ENCODE measurements at regions not wholly inside any gene's neighbourhood (a gene's known extent, or its start where the extent isn't known, plus 50 kb on each side); places are given as distances from the start of the nearest gene placed in this dataset.

DNA sequence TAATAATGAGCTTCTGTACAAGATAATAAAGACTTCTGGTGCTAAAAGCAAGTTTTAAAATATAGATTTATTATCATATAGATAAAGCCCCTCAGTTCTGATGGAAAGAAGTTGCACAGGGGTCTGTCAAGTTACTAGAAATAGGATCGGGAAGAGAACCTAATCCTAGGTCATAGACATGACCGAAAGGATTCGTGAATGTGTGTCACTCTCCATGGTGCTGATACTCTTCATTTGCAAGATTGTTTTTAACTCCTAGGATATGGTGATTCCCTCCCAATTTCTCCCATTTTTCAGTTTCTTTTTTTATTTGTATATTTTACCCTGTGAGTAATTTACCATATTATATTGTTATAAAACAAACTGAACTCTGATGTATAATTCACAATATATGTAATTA lies 58.9 kb upstream of the CTNNA2 start:
- DNase-seq (ENCODE audit: low spot score): no peak
- intact Hi-C loops (cut with DNase I): no loop called here

DNA sequence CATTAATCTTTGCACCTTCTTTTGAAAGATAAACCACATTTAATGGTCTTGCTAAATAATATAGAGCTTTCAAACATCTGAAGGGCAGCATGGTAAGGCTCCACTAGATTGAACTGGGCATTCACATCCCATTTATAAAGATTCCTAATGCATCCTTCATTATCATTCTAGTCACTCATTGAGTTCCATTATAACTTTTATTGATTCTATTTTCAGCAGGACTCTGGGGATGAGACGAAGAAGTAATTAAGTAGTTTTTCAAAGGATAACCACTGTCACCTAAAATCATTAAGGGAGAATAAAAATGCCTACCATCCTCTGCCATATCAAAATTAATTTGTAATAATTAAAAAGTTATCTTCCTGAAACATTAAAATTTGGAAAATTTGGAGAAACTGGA lies 60.2 kb upstream of the CTNNA2 start:
- no peak for DNase-seq (ENCODE audit: low spot score)
- intact Hi-C loops (cut with DNase I): no loop called here

DNA sequence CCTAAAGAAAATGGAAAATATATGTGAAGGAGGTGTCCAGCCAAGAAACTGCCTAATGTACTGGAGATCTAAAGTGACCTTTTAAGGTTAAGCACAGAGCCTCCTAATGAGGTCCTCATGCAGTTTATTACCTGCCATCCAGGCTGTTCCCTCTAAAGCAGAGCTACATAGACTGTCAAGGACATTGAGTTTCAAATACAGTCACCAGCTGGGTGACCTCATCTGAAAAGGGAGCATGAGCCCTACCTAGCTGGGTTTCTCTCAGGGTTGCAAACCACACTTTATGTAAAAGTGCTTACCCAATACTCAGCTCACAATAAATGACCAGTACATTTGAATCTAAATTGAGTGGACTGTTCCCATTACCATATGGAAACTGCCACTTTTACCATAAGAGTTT lies 65.4 kb upstream of the CTNNA2 start:
- intact Hi-C loops (cut with DNase I): no loop called here
- DNase-seq (ENCODE audit: low spot score): no peak

DNA sequence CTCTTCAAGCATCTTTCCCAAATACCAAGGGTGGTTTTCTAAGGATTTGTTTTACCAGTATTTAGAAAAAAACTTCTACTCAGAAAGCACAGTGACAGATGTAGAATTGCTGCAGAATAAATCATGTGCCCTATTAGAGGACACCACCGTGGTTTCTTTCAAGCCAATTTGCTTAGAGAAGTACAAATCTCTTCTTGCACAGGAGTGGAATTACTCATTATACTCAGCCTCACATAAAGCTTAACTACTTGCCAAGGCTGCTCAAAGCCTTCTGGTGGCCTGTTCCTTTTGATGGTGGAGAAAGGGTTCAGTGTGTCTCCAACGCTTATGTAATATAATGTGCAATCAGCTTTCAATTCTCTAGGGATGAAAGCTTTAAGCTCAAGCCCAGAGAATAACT lies 66.5 kb upstream of the CTNNA2 start:
- no peak for DNase-seq (ENCODE audit: low spot score)
- intact Hi-C loops (cut with DNase I): no loop called here

DNA sequence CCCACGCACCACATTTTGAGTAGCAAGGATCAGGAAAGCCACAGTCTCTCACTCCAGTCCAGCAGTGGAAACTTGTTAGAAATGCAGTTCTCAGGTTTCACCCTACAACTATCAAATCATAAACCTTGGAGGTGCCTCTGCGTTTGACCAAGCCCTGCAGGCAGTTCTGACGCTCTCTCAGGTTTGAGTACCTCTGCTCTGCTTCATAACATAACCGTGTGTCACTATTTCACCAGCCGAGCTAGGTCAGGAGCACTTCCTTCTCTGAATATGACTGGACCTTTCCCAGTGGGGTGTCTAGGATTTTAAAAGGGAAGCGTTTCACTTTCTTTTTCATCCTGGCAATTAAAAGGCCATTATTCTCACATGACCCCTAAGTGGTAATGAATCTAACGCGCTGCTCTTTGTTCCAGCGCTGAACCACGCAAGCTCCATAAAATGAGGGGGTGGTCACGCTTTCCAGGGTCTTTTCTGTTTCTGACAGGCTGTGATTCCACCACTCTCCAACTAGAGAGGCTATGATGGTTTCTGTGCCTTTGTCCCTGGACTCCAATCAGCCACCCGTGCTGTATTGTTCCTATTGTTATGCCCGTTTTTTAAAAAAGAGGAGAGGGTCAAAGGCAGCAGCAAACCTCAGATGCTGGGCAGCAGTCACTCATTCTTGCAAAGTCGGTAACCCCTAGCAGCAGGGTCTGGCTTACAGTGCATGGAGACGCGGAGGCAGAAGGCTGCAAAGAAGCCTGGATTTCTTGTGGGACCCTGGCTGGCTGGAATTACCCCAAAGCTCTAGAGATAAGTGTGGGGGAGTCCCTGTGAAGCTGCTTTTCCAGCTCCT lies 75.2 kb upstream of the CTNNA2 start:
- no peak for DNase-seq (ENCODE audit: low spot score)
- intact Hi-C loops (cut with DNase I): no loop called here

DNA sequence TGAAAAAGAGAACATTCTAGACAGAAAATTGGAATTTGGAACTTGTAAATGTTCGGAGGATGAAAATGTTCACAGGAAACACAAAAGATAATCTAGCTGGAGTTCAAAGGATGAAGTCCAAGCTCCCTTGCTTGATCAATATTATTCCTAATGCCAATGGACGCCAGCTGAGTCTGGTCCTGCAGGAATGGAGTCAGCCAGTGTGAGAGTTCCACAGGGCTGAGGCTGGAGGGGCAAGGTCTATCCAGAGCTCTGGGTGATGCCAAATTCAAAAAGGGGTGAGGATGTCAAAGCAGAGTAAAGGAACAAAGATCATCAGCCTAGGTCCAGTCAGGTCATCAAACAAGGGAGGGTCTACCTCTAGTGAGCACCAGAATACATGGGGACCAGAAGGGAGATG lies 78.5 kb upstream of the CTNNA2 start:
- DNase-seq (ENCODE audit: low spot score): no peak
- intact Hi-C loops (cut with DNase I): no loop called here

DNA sequence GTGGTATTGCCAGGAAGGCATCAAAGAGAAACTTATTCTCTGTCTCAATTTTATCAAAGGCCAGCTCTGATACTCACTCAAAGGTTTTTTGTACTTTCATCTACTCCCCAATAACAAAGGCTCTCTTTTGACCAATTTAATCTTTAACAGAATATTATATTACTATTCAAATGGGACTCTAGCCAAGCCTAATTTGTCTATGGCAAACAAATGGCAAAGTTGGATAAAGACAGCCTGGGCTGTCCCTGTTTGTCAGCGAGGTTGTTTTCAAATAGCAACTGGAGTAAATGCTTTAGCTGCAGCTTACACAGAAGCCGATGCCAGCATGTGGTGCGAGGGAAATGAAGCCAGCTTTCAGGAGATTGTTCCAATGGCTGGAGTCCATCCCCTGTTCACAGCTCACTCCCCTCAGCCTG lies 80.1 kb upstream of the CTNNA2 start:
- no peak for DNase-seq (ENCODE audit: low spot score)
- intact Hi-C loops (cut with DNase I): no loop called here

DNA sequence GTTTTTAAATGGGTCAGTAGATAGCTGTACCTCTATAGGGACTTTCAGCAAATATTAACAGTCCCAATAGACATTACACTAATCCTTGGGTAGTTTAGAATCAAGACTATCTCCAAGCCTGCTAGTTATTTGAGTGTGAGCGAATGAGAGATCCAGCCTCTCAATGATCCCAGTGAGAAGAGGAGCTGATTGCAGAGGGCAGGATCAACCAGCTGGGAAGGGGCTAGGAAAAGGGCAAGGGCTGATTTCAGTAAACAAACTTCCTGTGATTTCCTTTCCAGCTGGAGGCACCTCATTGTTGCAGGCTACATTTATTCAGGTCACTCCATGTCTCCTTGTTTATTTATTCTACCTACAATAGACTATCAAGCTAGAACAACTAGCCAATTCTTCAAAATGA lies 84.1 kb upstream of the CTNNA2 start:
- intact Hi-C loops (cut with DNase I): no loop called here
- no peak for DNase-seq (ENCODE audit: low spot score)

DNA sequence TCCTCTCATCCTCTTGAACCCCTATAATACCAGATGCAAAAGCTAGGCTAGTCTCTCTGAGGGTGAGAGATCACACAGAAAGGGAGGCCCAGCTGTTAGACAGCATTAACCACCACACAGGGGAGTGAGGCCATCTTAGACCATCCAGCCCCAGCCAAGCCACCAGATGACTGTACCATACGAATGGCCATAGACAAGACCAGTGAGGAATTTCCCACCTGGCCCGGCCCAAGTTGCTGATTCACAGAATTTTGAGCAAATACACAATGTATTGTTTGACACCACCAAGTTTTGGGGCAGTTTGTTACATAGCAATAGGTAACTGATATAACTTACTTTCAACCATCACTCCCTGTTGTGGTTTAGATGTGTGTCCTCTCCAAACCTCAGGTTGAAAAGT lies 98.2 kb upstream of the CTNNA2 start:
- intact Hi-C loops (cut with DNase I): no loop called here

DNA sequence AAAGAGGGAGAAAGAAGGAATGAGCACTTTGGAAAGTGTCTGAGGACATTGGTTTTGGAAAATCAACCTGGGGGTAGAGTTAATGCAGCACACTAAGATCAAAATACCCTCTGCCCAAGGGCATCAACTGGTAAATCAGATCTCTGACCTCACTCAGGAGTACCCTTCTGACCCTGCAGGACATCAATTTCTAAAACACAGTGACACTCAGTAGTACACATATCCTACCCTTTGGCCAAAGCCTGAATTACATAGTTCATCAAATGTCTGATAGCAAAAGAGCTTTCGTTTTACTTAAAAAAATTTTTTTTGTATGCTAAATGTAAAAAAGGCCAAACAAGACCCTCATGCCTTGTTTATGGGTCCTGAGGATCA lies 118.4 kb upstream of the CTNNA2 start:
- intact Hi-C loops (cut with DNase I): no loop called here
- DNase-seq (ENCODE audit: low spot score): no peak

More for the DNA sequence above, 98.2 kb upstream of the CTNNA2 start:
- DNase-seq (ENCODE audit: low spot score): peak; percentile 62

DNA sequence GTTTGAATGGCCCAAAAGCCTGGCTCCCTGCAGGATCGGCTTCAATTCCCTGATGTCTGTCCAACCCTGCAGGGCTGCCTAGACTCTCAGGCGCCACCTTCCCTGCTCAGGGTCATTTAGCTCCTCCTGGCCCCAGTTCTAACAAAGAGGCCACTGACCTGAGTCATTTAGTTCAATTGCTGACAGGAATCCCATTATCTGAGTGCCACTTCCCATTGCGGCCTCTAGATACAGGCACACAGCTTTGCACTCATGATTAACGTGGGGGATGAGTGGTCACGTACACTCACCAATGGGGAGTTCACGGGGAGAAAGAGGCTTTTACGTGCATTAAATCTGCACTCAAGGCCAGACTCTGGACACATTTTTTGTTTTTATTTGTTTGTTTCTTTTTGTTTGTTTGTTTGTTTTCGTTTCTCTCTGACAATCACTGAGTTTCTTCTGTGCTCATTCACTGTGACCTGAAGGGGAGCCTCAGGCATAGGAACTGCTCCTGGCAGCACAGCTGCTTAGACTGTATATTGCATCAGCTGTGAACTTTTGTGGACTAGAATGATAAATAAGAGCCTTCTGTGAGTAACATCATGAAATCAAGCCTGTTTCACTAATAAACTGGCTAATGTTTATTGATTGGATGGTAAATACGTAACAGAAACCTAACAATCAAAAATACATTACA lies 118.9 kb upstream of the CTNNA2 start:
- no peak for DNase-seq (ENCODE audit: low spot score)
- intact Hi-C loops (cut with DNase I): no loop called here

DNA sequence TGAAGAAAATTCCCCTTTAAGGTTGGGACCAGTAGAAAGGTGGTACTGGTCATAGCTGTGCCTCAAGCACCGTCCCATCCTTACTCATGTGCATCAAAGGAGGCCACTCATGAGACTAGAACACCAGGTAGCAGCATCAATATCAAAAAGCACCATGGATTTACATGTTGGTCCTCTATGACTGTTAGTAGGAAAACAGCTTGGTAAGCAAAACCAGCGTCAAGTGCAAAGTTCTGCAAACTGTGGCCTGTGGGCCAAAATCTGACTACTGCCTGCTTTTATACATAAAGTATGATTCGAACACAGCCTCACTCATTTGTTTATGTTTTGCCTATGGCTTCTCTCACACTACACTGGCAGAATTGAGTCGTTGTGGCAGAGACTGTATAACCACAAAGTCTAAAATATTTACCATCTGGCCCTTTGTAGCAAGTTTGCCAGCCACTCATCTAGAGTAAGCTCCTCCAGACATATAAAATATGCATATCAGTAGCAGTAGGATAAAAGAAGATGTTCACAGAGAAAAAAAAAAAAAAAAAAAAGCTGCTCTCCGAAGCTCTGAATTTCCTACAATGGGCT lies 119.7 kb upstream of the CTNNA2 start:
- intact Hi-C loops (cut with DNase I): no loop called here
- DNase-seq (ENCODE audit: low spot score): no peak

DNA sequence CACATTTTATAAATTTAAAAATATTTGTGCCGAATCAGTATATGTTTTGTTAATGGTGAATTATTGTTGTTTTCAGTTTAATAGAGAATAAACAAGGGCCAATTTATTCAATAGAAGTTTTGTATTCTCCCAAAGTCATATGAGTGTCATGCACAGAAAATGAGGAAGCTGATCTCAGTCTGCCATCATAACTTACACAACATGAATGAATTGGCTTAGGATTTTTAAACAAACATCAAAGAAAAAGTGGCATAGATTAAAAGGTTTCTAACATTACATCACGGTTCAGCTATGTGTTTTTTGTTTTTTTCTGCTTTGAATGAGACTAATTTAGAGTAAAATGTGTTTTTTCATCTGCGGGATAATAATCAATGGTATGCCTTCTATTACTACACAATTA lies 123.4 kb upstream of the CTNNA2 start:
- intact Hi-C loops (cut with DNase I): no loop called here
- DNase-seq (ENCODE audit: low spot score): no peak

DNA sequence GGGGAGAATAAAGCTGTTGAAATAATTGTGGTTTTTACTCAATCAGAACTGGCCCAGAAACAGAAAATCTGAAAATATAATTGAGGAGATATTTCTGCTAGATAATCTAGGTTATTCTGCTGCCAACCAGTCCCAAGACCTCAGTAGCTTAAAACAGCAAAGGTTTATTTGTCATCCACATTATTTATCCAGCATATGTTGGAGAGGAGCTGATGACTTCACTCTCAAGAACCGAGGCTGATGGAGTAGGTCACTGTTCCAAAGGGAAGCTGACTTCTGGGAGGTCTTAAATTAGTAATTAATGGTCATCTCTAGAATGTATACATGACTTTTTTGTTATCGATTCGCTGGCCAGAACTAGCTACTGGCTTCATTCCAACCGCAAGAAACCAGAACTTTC lies 124.8 kb upstream of the CTNNA2 start:
- intact Hi-C loops (cut with DNase I): no loop called here

DNA sequence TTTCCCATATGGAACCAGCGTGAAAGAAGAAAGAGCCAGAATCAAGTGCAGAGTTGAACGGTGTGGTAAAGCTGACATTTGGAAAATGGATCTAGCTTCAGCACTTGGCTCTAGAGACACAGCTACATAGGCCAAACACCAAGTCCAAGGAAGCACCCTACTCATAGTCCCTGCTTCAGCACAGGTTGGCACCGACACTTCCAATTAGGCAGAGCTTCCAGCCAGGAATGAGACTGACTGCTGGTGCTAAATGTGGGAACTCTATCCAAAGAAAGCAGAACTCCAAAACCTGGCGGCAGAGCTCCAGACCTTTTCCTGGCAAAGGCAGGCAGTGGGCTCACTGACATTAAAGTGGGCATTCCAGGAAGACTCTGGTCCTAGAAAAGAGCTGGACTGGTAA lies 125.4 kb upstream of the CTNNA2 start:
- intact Hi-C loops (cut with DNase I): no loop called here
- no peak for DNase-seq (ENCODE audit: low spot score)

More for the DNA sequence above, 124.8 kb upstream of the CTNNA2 start:
- DNase-seq (ENCODE audit: low spot score): no peak

DNA sequence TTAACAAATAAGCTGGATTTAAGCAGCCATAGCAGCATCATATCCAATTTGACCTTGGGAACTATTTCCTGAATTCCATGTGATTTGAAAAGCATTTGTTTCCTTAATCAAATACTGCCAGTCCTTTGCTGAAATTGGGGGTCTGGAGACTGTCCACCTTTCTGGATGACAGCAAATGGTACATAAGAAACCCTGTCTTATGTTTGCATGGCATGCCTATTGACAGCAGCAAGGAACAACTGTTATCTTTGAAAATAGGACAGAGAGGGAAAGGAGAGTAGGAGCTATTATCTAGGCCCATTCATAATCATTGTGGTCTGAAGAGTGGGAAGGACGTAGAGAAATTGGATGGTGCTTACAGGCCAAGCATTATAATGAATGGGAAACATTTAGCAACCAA lies 129.2 kb upstream of the CTNNA2 start:
- no peak for DNase-seq (ENCODE audit: low spot score)
- intact Hi-C loops (cut with DNase I): no loop called here

DNA sequence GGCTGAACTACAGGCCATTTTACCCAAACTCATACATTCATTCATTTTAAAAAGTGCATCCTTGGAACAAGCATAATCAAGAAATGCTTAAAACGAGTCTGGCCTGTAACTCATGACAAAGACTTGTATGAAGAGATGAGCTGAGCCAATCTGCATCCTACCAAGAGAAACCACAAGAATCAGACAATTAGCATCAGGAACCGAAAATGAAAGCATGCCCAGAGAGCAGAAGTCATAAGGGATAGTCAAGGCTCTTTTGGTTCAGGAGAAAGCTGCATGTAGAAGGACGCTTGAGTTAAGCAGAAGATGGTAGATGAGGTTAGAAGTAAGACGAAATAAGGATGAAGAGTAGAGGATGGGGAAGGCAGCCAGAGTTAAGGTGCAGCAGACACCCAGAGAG lies 137.0 kb upstream of the CTNNA2 start:
- intact Hi-C loops (cut with DNase I): no loop called here
- no peak for DNase-seq (ENCODE audit: low spot score)

DNA sequence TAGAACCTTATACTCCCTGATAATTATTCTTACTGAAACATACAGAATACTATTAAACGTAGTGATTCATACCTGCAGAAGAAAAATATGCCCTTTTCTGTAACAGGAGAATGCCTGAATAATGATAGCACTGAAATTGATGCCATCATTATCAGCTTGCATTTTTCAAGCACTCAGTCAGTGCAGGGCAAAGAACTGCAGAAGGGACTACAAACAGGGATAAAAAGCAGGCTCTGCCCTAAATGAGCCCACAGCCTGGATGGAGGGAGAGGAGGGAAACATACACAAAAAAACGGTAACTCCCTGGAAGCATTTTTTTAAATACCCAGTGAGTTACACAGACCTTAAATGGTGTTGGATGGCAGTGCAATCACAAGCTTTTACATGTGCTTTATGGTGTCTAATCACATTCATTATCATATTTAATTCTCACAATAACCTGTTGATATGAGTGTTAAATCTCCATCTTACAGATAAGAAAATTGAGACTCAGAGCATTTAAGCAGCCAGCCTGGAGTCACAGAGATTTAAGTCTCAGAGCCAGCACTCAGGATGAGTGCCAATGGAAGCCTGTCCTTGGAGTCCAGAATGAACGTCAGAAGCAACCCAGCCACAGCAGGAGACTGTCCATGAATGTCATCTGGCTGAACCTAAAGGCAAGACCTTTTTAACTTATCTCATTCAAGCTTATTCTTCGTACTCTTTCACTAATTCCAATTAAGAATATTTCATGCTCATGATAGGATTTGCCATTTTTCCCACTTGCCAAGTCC lies 139.3 kb upstream of the CTNNA2 start:
- intact Hi-C loops (cut with DNase I): no loop called here
- no peak for DNase-seq (ENCODE audit: low spot score)

DNA sequence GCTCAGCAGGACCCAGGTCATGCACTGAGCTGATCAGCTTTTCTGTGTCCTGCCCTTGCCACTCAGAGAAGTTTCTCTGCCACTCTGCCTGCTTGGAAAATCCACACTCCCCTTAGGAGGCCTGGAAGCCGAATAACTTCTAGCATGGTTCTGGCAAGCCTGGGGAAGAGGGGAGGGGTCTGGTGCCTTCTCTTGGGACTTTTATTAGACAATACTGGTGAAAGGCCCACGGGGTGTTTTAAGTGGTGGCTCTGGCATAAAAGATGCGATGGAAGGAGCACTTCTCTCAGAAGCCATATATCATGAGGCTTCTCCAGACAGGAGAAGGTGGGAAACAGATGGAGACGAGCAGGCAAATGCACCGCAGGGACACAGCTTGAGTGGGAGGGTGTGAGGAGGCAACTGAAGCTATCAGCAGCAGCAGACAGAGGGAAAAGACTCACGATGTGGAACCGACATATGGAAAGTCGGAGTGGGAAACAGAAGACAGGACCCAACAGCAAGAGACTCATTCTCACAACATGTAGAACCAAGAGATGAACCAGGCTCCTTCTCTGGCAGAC lies 141.8 kb upstream of the CTNNA2 start:
- intact Hi-C loops (cut with DNase I): no loop called here
- no peak for DNase-seq (ENCODE audit: low spot score)

DNA sequence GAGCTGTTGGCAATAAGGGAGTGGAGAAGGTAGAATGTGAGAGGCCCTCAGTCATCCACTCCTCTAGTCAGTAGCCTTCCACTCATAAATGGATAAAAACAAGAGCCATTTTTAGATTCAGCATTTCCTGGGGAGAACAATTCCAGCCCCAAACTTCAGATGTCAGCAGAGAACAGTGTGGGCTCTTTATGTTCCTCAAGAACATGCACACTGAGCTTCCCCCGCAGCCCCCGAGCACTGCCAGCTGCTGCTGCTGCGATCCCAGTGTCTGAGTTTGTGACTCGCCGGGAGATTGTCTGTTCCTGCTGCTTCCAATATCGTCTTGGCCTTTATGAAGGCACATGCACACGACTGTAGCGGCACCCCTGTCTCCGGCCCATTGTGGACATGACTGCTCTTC lies 143.7 kb upstream of the CTNNA2 start:
- DNase-seq (ENCODE audit: low spot score): no peak
- intact Hi-C loops (cut with DNase I): no loop called here
